Left ventricle myocardium inferior (tissue), 1 donor: ENCODE measurements at regions not wholly inside any gene's neighbourhood (a gene's known extent, or its start where the extent isn't known, plus 50 kb on each side); places are given as distances from the start of the nearest gene placed in this dataset.

Source experiments
- DNase-seq: peaks from one replicate; pipeline ENCODE4 v3.0.0-alpha.2; 2020
- H3K27ac ChIP-seq: fragments of 200-600 bp; replicated peaks from 2 replicates; pipeline ENCODE4 v1.8.0; 2021
- H3K27me3 ChIP-seq: fragments of 200-600 bp; 2 replicates; pipeline ENCODE4 v1.8.0; 2021; ENCODE audit warnings: low read depth
- H3K36me3 ChIP-seq: fragments of 200-600 bp; 2 replicates; pipeline ENCODE4 v1.8.0; 2021
- H3K4me1 ChIP-seq: fragments of 200-600 bp; 2 replicates; pipeline ENCODE4 v1.8.0; 2021
- H3K4me3 ChIP-seq: fragments of 200-600 bp; 2 replicates; pipeline ENCODE4 v1.8.0; 2021; ENCODE audit warnings: mild to moderate bottlenecking, moderate library complexity
- H3K9me3 ChIP-seq: fragments of 200-600 bp; replicated peaks from 2 replicates; pipeline ENCODE4 v1.8.0; 2021
- intact Hi-C: fragments of 100-400 bp; cut with micrococcal nuclease; formaldehyde crosslinking; loops from one replicate; pipeline ENCODE4 v1.11.0; 2022
- TF ChIP-seq, protein P1 (sequence below): fragments of 200-600 bp; IDR thresholded peaks from 2 replicates; pipeline ENCODE4 v1.8.0; 2021; ENCODE audit warnings: antibody characterized with exemption, mild to moderate bottlenecking, borderline replicate concordance
- donor health status: DM: no; HTN: yes; CAD: no; lungs with severe emphysema.

DNA sequence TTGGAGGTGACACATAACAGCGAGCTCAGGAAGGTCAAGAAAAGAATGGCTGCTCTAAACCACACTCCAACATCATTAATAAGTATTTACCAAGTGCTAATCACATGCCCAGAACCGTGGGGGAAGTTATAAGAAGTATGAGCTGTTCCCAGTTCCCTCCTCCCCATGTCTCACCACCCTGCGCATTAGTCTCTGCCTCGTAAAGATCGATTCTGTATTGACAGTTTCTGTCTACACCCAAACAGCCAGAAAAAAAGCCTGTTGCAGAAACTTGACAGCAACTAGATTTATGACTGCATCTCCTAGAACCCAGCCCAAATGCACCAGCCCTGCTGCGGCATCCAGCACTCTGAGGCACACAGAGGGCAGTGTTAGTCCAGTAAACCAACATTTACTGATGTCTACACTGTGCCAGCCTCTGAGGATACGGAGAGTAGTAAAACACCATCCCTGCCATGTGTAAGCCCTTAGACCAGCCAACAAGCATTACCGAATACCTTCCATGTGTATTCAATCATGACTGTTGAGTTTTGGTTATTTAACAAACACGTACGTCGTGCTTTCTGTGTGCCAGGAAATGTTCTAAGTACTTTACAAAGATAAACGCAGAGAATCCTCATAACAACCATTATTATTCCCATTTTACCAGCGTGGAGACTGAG, 63.6 kb upstream of the ZBTB40 start:
- H3K27me3 ChIP-seq = peaks cover 94% of the 10 kb centered on the region
- DNase-seq = no peak
- intact Hi-C loops = no loop called here

GRCh38 chr1:22388671-22389450, 62.8 kb upstream of the ZBTB40 start:
- DNase-seq = no peak
- H3K27ac ChIP-seq = no peak overlapping the region
- no peaks in the 10 kb centered on the region for H3K36me3 ChIP-seq
- TF ChIP-seq, protein P1, sequence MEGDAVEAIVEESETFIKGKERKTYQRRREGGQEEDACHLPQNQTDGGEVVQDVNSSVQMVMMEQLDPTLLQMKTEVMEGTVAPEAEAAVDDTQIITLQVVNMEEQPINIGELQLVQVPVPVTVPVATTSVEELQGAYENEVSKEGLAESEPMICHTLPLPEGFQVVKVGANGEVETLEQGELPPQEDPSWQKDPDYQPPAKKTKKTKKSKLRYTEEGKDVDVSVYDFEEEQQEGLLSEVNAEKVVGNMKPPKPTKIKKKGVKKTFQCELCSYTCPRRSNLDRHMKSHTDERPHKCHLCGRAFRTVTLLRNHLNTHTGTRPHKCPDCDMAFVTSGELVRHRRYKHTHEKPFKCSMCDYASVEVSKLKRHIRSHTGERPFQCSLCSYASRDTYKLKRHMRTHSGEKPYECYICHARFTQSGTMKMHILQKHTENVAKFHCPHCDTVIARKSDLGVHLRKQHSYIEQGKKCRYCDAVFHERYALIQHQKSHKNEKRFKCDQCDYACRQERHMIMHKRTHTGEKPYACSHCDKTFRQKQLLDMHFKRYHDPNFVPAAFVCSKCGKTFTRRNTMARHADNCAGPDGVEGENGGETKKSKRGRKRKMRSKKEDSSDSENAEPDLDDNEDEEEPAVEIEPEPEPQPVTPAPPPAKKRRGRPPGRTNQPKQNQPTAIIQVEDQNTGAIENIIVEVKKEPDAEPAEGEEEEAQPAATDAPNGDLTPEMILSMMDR = no peak
- H3K27me3 ChIP-seq = peaks cover 86% of the 10 kb centered on the region
- no peak overlapping the region for H3K4me3 ChIP-seq
- intact Hi-C loops = no loop called here
- no peaks in the 10 kb centered on the region for H3K9me3 ChIP-seq
- no peaks in the 10 kb centered on the region for H3K4me1 ChIP-seq

More for the DNA sequence above, 63.6 kb upstream of the ZBTB40 start:
- Histone ChIP-seq H3K4me3 (no peak overlapping the region), H3K36me3 (no peaks in the 10 kb centered on the region), H3K9me3 (no peaks in the 10 kb centered on the region), H3K4me1 (no peaks in the 10 kb centered on the region), H3K27ac (no peak overlapping the region)
- TF ChIP-seq, protein P1 = no peak

DNA sequence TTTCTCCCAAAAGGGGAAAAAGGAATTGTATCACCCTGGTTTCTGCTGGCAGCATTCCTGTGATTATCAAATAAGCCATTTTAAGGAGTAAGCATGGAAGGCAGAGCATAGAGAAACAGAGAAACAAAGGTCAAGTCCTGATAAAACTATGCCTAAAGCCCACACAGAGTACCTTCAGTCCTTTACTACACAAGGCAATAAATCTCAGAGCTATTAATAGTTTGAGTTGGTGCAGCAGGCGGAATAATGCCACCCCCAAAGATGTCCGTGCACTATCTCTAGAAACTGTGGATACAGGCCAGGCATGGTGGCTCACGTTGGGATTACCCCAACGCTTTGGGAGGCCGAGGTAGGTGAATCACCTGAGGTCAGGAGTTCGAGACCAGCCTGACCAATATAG, 58.1 kb upstream of the ZBTB40 start:
- no peaks in the 10 kb centered on the region for H3K9me3 ChIP-seq
- peaks cover 82% of the 10 kb centered on the region for H3K27me3 ChIP-seq
- H3K27ac ChIP-seq = no peak overlapping the region
- DNase-seq = no peak
- TF ChIP-seq, protein P1 = no peak
- no peaks in the 10 kb centered on the region for H3K4me1 ChIP-seq
- no peaks in the 10 kb centered on the region for H3K36me3 ChIP-seq
- intact Hi-C loops = no loop called here
- H3K4me3 ChIP-seq = no peak overlapping the region

GRCh38 chr1:22398656-22399420, 52.8 kb upstream of the ZBTB40 start:
- TF ChIP-seq, protein P1 = no peak
- H3K4me1 ChIP-seq = no peaks in the 10 kb centered on the region
- no peak overlapping the region for H3K4me3 ChIP-seq
- H3K9me3 ChIP-seq = no peaks in the 10 kb centered on the region
- no peak overlapping the region for H3K27ac ChIP-seq
- no peaks in the 10 kb centered on the region for H3K36me3 ChIP-seq
- DNase-seq = no peak
- intact Hi-C loops = no loop called here
- H3K27me3 ChIP-seq = peaks cover 96% of the 10 kb centered on the region

DNA sequence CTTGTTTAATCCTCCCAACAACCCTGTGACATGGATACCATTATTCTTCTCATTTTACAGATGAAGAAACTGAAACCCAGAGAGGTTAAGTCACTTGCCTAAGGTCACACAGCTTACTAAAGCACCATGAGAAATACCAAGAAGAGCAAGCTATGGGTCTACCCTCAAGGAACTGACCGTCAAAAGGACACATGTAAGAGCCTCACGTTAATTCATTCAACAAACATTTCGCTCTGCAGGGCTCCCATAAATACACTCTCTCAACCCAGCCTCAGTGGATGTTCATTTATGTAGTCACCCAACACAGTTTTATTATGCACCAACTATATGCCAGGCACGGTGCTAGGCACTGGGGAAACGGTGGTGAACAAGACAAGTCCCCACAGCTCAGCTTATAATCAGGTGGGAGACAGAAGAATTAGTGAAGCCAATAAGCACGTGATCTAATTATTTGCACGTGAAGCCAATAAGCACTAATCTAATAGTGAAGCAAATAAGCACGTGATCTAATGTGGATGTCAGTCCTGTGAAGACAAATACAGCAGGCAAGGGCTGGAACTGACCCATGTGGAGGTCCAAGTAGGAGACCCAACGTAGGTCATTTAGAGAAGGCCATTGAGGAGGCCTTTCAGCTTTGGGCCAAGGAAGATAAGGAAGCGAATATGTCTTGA, 52.1 kb upstream of the ZBTB40 start:
- no peak for DNase-seq
- TF ChIP-seq, protein P1 = no peak
- Histone ChIP-seq H3K4me3 (no peak overlapping the region), H3K27ac (no peak overlapping the region), H3K36me3 (no peaks in the 10 kb centered on the region), H3K4me1 (no peaks in the 10 kb centered on the region), H3K9me3 (no peaks in the 10 kb centered on the region), H3K27me3 (peaks cover 99% of the 10 kb centered on the region)
- intact Hi-C loops = no loop called here
